Activated naive CD8-positive, alpha-beta T cell treated with anti-CD3 and anti-CD28 coated beads for 36 hours (primary cell): ENCODE measurements at regions not wholly inside any gene's neighbourhood (a gene's known extent, or its start where the extent isn't known, plus 50 kb on each side); places are given as distances from the start of the nearest gene placed in this dataset.

Experiments
- DNase-seq: peaks from one replicate; pipeline ENCODE4 v3.0.0; 2021
- H3K27ac Mint-ChIP-seq: one replicate; pipeline ENCODE4 v1.8.0; 2022; ENCODE audit warnings: mild to moderate bottlenecking, moderate library complexity, mixed read lengths
- H3K27me3 Mint-ChIP-seq: one replicate; pipeline ENCODE4 v1.8.0; 2022; ENCODE audit warnings: mild to moderate bottlenecking, mixed read lengths
- H3K36me3 Mint-ChIP-seq: one replicate; pipeline ENCODE4 v1.8.0; 2021; ENCODE audit warnings: mild to moderate bottlenecking, mixed read lengths
- H3K4me1 Mint-ChIP-seq: one replicate; pipeline ENCODE4 v1.8.0; 2021; ENCODE audit warnings: mixed read lengths
- H3K4me3 Mint-ChIP-seq: one replicate; pipeline ENCODE4 v1.8.0; 2022; ENCODE audit warnings: mild to moderate bottlenecking, moderate library complexity, mixed read lengths
- H3K9me3 Mint-ChIP-seq: one replicate; pipeline ENCODE4 v1.8.0; 2022; ENCODE audit warnings: mixed read lengths

DNA sequence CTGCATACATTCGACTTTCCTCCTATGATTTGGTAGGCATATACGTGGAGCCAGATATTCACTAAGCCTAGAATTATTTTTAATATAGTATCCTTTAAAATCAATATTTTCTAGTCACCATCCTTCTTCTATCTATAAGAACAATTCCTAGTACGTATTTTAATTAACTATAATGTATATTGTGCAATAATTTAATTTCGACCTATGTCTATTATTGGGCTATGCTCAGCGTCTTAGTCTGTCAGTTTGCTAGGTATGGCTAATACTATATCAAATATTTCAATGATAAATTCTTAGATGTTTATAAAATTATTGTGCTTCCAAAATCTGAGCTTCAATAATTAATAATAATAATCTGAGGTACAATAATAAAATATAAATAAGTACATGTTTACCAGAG lies 705.3 kb downstream of the PRELID2 start:
- Mint-ChIP-seq H3K27ac (no peak overlapping the region), H3K27me3 (no peaks in the 10 kb centered on the region), H3K4me1 (no peaks in the 10 kb centered on the region), H3K36me3 (no peaks in the 10 kb centered on the region), H3K9me3 (no peaks in the 10 kb centered on the region), H3K4me3 (no peak overlapping the region)
- DNase-seq, result no peak

DNA sequence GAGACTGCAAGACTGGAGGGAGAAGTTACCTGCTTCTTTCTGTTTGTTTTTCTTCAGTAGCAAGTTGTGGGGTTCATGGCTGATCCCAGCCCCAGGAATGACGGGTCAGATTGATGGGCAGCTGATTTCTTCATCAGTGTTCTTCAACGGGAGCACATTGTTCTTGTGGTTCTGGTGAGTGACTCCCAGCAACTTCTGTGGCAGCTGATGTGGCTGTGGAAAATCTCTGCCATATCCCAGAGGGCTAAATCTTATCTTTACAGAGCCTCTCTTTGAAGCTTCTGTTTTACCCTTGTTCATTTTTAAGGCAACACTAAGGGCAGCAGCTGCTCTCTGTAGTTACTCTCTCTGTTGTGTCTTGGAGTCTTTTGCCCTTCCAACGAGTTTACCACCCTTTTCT lies 710.3 kb downstream of the PRELID2 start:
- Mint-ChIP-seq H3K27me3 (no peaks in the 10 kb centered on the region), H3K36me3 (no peaks in the 10 kb centered on the region), H3K4me3 (no peak overlapping the region), H3K9me3 (no peaks in the 10 kb centered on the region), H3K27ac (no peak overlapping the region), H3K4me1 (no peaks in the 10 kb centered on the region)
- no peak for DNase-seq

DNA sequence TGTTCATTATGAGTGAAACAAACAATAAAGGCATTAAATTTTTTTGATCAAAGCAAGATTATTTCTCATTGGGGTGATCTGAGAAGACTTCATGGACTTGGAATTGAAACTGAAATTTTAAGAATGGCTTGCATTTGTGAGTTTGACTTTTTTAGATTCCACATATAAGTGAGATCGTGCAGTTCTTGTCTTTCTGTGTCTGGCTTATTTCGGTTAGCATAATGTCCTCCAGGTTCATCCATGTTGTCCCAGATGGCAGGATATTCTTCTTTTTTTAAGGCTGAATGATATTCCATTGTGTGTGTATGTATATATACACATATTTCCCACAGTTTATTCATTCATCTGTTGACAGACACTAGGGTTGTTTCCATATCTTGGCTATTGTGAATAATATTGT lies 716.5 kb downstream of the PRELID2 start:
- H3K36me3 Mint-ChIP-seq, result no peaks in the 10 kb centered on the region
- H3K9me3 Mint-ChIP-seq, result peaks cover 2% of the 10 kb centered on the region
- DNase-seq, result no peak
- H3K27me3 Mint-ChIP-seq, result no peaks in the 10 kb centered on the region
- H3K4me1 Mint-ChIP-seq, result no peaks in the 10 kb centered on the region
- H3K4me3 Mint-ChIP-seq, result no peak overlapping the region
- H3K27ac Mint-ChIP-seq, result no peak overlapping the region

DNA sequence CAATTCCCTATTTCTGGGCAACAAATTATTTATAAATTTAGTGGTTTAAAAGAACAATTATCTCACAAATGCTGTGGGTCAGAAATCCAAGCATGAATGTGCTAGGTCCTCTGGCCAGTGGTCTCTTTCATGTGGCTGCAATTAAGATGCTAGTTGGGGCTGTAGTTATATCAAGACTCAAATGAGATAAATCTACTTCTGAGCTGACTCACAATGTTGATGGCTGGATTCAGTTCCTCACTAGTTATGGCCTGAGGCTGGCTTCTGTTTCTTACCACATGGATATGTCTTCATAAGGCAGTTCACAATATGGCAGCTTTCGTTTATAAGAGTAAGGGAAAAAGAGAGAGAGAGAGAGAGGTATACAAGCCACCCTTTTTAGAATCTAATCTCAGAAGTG lies 717.0 kb downstream of the PRELID2 start:
- Mint-ChIP-seq H3K27ac (no peak overlapping the region), H3K27me3 (no peaks in the 10 kb centered on the region)

DNA sequence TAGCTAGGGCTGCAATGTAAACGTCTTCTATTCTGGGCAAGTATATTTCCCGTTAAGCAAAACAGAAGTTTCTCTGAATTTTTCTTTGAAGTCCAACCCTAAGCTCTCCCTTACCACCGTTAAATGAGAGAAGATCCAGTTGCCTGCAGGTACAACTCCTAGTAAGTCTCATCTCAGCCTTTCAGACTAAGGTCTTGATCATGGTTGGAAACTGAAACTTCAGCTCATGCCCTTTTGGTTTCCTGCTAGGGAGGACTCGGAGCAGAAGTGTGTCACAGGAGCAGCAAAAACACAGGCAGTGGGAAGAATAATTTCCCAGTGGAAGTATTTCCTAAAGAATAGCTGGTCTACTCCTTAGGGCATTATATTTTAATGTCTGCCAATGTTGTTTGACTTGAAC lies 717.9 kb downstream of the PRELID2 start:
- no peak overlapping the region for H3K4me3 Mint-ChIP-seq
- peaks cover 2% of the 10 kb centered on the region for H3K9me3 Mint-ChIP-seq
- DNase-seq, result no peak
- H3K36me3 Mint-ChIP-seq, result no peaks in the 10 kb centered on the region
- H3K27ac Mint-ChIP-seq, result no peak overlapping the region
- no peaks in the 10 kb centered on the region for H3K4me1 Mint-ChIP-seq
- H3K27me3 Mint-ChIP-seq, result no peaks in the 10 kb centered on the region

More for the DNA sequence above, 717.0 kb downstream of the PRELID2 start:
- H3K36me3 Mint-ChIP-seq, result no peaks in the 10 kb centered on the region
- H3K4me1 Mint-ChIP-seq, result no peaks in the 10 kb centered on the region
- peaks cover 2% of the 10 kb centered on the region for H3K9me3 Mint-ChIP-seq
- DNase-seq, result no peak
- no peak overlapping the region for H3K4me3 Mint-ChIP-seq

DNA sequence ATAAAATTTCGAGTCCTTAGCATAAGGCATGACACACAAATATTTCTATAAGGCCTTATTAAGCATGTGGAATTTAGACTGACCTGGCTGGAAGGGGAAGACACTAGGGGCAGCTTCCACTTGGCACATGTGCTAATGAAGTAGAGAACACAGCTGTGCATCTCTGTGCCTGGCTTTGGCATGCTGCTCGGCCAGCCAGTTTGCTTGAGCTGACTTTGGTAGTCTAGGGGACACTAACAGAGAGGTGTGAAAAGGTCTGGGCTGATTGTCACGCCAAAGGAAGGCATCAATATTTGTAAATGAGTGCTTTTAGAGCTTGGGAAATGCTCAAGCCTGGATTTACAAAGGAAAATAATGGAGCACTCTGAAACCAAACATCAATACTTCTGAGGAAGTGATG lies 723.7 kb downstream of the PRELID2 start:
- Mint-ChIP-seq H3K9me3 (peaks cover 8% of the 10 kb centered on the region), H3K27me3 (no peaks in the 10 kb centered on the region), H3K36me3 (no peaks in the 10 kb centered on the region), H3K27ac (no peak overlapping the region), H3K4me3 (no peak overlapping the region), H3K4me1 (no peaks in the 10 kb centered on the region)
- DNase-seq, result no peak

DNA sequence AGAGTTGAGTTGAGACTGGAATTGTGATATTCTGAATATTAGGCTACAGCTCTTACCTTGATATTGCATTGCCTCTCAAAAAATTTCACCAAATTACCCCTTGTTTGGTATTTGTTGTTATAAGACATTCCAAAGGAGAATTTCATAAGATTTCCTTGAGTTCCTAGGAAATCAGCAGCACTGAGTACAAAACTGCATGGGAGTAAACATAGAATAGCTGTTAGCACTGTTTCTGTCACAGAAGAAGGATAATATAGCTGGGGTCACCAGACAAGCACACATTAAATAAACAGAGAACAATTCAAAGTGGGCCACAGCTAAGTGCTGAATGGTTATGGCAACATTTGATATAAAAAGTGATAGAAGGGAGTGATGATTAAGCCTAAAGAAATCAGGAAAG lies 724.3 kb downstream of the PRELID2 start:
- no peak overlapping the region for H3K27ac Mint-ChIP-seq
- no peaks in the 10 kb centered on the region for H3K36me3 Mint-ChIP-seq
- H3K27me3 Mint-ChIP-seq, result no peaks in the 10 kb centered on the region
- no peaks in the 10 kb centered on the region for H3K4me1 Mint-ChIP-seq
- DNase-seq, result no peak
- peaks cover 6% of the 10 kb centered on the region for H3K9me3 Mint-ChIP-seq
- no peak overlapping the region for H3K4me3 Mint-ChIP-seq

DNA sequence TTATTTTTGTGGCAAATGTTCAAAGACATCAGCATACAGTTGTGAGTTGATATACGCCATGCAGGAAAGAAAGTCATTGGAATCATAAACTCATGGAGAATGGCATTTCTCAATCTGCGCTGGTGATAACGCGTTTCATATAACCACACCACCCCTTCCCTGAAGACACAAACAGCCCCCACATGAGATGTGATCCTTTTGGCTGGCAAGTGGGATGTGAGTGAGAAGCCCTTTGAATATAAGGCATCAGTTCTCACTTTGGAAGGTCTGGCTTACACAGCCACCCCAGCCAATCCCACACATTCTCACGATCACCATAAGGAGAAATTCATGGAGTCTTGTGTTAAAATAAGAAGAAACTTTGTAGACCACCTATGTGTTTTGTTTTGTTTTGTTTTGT lies 725.0 kb downstream of the PRELID2 start:
- no peaks in the 10 kb centered on the region for H3K36me3 Mint-ChIP-seq
- no peak overlapping the region for H3K27ac Mint-ChIP-seq
- no peak overlapping the region for H3K4me3 Mint-ChIP-seq
- H3K4me1 Mint-ChIP-seq, result no peaks in the 10 kb centered on the region
- DNase-seq, result no peak
- H3K9me3 Mint-ChIP-seq, result peaks cover 6% of the 10 kb centered on the region
- H3K27me3 Mint-ChIP-seq, result no peaks in the 10 kb centered on the region

DNA sequence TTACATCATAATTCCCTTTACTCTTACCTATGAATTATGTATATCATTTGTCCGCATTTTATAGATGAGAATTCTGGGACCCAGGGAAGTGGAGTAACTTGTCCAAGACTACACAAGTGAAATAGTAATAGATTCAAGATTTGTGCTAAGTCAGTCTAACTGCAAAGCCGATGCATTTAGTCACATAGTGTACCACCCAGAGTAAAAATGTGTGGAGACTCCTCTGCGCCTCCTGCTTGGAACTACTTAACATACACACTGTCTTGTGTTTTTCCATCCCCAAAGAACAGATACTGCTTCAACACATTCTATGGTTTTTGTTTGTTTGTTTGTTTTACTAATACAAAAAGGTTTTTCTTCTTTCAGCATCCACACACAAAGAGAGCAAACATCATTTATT lies 729.8 kb downstream of the PRELID2 start:
- Mint-ChIP-seq H3K4me1 (no peaks in the 10 kb centered on the region), H3K36me3 (no peaks in the 10 kb centered on the region), H3K4me3 (no peak overlapping the region), H3K9me3 (peaks cover 3% of the 10 kb centered on the region), H3K27me3 (no peaks in the 10 kb centered on the region), H3K27ac (no peak overlapping the region)
- DNase-seq, result no peak

DNA sequence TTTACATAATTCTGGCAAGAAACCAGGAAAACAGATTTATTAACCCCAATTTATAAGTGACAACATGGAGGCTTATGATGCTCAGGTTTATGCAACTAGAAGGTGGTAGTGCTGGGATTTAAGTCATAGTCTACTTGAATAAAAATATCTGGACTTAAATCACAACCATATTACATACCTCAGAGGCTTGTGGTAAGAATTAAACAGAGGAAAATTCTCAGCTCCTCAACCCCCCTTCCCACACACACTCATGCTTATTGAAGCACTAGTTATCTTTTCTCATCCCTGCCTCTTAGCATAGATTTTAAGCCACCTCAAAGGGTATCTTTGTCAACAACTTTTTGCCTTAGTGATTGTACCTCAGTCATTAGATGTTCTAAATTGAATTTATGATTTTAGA lies 731.0 kb downstream of the PRELID2 start:
- Mint-ChIP-seq H3K9me3 (peaks cover 3% of the 10 kb centered on the region), H3K27ac (no peak overlapping the region), H3K36me3 (no peaks in the 10 kb centered on the region), H3K27me3 (no peaks in the 10 kb centered on the region), H3K4me1 (no peaks in the 10 kb centered on the region), H3K4me3 (no peak overlapping the region)
- no peak for DNase-seq

DNA sequence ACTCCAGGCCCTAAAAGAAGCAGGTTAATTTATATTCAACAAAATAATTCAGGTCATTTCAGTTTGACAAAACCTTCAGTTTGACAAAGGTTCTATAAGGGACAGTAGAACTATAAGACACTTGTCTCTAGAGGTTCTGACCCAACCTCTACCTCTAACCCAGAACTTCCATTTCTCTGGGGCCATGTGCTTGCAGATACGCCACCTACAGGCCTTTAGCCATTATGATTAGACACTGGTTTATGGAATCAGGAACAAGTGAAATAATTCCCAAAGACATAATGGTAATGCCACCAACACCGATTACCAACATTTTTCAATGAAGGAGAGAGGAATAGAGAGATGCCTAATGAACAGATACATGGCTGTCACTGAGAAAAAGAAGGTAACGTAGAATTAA lies 733.9 kb downstream of the PRELID2 start:
- H3K4me1 Mint-ChIP-seq, result no peaks in the 10 kb centered on the region
- peaks cover 8% of the 10 kb centered on the region for H3K9me3 Mint-ChIP-seq
- no peak overlapping the region for H3K27ac Mint-ChIP-seq
- no peak overlapping the region for H3K4me3 Mint-ChIP-seq
- no peaks in the 10 kb centered on the region for H3K27me3 Mint-ChIP-seq
- DNase-seq, result no peak
- no peaks in the 10 kb centered on the region for H3K36me3 Mint-ChIP-seq

DNA sequence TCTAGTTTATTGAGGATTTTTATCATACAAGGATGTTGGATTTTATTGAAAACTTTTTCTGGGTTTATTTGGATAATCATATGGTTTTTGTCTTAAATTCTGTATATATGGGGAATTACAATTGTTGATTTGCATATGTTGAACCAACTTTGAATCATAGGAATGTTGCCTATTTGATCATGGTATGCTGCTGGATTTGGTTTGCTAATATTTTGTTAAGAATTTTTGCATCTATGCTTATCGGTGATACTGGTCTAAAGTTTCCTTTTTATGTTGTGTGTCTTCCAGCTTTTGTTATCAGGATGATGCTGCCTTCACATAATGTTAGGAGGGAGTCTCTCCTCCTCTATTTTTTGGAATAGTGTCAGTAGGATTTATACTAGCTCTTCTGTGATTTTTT lies 745.0 kb downstream of the PRELID2 start:
- H3K4me3 Mint-ChIP-seq, result no peak overlapping the region
- DNase-seq, result no peak
- H3K27me3 Mint-ChIP-seq, result no peaks in the 10 kb centered on the region
- H3K36me3 Mint-ChIP-seq, result no peaks in the 10 kb centered on the region
- no peak overlapping the region for H3K27ac Mint-ChIP-seq
- H3K9me3 Mint-ChIP-seq, result peaks cover 3% of the 10 kb centered on the region
- H3K4me1 Mint-ChIP-seq, result no peaks in the 10 kb centered on the region

DNA sequence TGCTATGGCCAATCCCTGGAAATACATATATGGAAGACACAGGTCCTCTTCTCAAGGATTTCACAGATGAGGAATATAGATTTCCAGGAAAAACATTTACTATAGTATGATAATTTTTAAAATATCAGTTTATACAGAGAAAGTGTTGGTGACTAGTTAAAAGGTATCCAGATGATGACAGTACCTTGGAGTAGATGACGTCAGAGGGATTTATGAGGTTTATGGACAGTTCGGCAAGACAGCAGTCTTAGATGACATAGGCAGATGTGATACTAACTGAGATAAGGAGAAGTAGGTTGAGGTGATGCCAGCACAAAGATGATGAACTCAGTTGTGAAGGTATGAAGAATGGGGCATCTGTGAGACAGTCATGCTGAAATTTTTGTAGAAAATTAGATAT lies 750.3 kb downstream of the PRELID2 start:
- no peak for DNase-seq
- peaks cover 2% of the 10 kb centered on the region for H3K9me3 Mint-ChIP-seq

DNA sequence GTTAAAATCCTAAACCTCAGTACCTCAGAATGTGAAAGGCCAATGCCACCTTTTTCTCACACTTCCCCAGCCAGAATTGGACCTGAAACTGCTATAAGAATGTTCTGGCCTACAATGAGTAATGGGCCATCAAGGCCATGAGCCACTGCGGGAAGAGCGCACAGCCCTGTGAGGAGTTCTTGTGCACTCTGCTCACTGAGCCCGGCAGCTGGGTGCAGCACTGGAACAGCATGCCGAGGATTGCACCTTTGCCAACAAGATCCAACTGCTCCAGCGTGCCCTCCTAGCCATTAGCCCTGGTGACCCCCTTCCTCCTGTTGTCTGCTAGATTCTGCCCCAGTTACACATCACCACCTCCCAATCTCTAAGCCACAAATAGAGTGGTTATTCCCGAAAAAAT lies 758.1 kb downstream of the PRELID2 start:
- no peaks in the 10 kb centered on the region for H3K36me3 Mint-ChIP-seq
- no peak overlapping the region for H3K27ac Mint-ChIP-seq
- H3K27me3 Mint-ChIP-seq, result no peaks in the 10 kb centered on the region
- DNase-seq, result no peak
- no peak overlapping the region for H3K4me3 Mint-ChIP-seq
- H3K9me3 Mint-ChIP-seq, result peaks cover 3% of the 10 kb centered on the region
- no peaks in the 10 kb centered on the region for H3K4me1 Mint-ChIP-seq

More for the DNA sequence above, 750.3 kb downstream of the PRELID2 start:
- H3K4me1 Mint-ChIP-seq, result no peaks in the 10 kb centered on the region
- no peak overlapping the region for H3K27ac Mint-ChIP-seq
- no peaks in the 10 kb centered on the region for H3K27me3 Mint-ChIP-seq
- no peak overlapping the region for H3K4me3 Mint-ChIP-seq
- H3K36me3 Mint-ChIP-seq, result no peaks in the 10 kb centered on the region

DNA sequence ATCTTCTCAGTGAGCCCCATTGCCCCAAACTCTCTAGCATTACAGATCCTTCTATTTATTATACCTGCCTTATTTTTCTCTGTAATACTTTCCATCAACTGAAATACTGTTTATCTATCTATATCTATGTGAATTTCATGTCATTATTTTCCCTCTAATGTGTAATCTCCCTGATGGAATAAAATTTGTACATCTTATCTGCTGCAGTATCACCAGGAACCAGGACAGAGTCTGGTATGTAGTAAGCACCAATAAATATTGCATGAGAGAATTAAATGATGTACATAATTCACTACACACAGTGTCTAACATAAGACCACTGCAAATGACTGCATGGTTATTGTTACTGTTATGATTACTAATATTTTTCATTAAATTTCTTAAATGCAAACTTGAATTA lies 759.1 kb downstream of the PRELID2 start:
- DNase-seq, result no peak
- H3K27ac Mint-ChIP-seq, result no peak overlapping the region
- H3K9me3 Mint-ChIP-seq, result peaks cover 3% of the 10 kb centered on the region
- no peaks in the 10 kb centered on the region for H3K27me3 Mint-ChIP-seq
- H3K4me3 Mint-ChIP-seq, result no peak overlapping the region
- no peaks in the 10 kb centered on the region for H3K36me3 Mint-ChIP-seq
- H3K4me1 Mint-ChIP-seq, result no peaks in the 10 kb centered on the region

DNA sequence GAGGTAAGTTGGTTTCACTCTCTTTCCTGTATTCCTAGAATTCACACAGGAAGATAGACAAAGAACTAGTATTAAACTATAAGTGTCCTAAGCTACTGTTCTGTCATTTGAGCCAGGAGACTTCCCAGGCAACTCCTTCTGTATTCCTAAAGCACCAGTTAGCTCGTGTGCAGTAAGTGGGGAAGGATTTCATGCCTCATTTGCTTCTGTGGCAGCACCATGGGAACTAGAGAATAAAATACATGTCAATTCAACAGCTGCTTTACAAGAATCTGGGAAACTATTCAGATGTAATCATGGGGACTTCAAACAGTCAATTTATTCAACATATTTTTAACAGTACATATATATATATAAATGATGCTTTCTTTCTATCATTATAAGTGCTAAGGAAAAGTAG lies 762.3 kb downstream of the PRELID2 start:
- H3K27me3 Mint-ChIP-seq, result no peaks in the 10 kb centered on the region
- H3K27ac Mint-ChIP-seq, result no peak overlapping the region
- peaks cover 4% of the 10 kb centered on the region for H3K9me3 Mint-ChIP-seq
- no peaks in the 10 kb centered on the region for H3K4me1 Mint-ChIP-seq
- H3K36me3 Mint-ChIP-seq, result no peaks in the 10 kb centered on the region
- H3K4me3 Mint-ChIP-seq, result no peak overlapping the region
- no peak for DNase-seq

DNA sequence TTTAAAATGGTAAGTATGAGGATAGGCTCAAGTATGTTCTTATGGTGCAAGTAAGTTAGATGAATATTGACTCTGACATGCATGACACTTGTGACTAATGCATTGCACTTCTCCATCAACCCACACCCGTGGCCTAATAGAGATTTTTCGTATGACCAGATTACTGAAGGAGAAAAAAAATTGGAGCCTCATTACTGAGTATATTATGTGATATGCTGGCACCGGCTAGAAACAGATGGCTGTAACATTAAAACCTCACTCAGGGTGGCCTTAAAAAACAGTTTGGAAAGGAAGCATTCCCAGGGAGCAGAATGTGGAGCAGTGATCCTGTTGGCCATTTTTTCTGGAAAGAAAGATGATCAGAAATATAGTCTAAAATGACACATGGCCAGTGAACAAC lies 766.4 kb downstream of the PRELID2 start:
- H3K9me3 Mint-ChIP-seq, result peaks cover 4% of the 10 kb centered on the region
- DNase-seq, result no peak
- H3K4me3 Mint-ChIP-seq, result no peak overlapping the region
- H3K36me3 Mint-ChIP-seq, result no peaks in the 10 kb centered on the region
- no peaks in the 10 kb centered on the region for H3K27me3 Mint-ChIP-seq
- H3K4me1 Mint-ChIP-seq, result no peaks in the 10 kb centered on the region
- no peak overlapping the region for H3K27ac Mint-ChIP-seq
